ENCODE measurements at regions not wholly inside any gene's neighbourhood (a gene's known extent, or its start where the extent isn't known, plus 50 kb on each side); places are given as distances from the start of the nearest gene placed in this dataset.

DNA sequence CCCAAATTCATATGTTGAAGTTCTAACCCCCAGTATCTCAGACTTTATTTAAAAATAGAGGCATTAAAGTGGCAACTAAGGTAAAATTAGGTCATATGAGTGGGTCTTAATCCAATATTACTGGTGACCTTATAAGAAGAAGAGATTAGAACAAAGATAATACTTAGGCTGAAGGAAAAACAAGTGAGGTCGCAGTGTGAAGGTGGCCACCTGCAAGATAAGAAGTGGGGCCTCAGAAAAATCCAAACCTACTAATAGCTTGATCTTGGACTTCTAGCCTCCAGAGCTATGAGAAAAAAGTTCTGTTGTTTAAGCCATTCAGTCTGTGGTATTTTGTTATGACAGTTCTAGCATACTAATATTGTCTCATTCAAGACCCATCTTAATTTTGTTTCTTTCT lies 159.9 kb upstream of the PEX5L start:
- no peak for TF ChIP-seq EZH2 (IDR thresholded peaks at IDR 0.05; ENCODE audit: insufficient read depth, poor library complexity, severe bottlenecking)
- no peak for TF ChIP-seq EZH2phosphoT487 (IDR thresholded peaks at IDR 0.05; ENCODE audit: insufficient read depth, low read depth)
